ENCODE measurements at regions not wholly inside any gene's neighbourhood (a gene's known extent, or its start where the extent isn't known, plus 50 kb on each side); places are given as distances from the start of the nearest gene placed in this dataset.
A peak's percentile ranks its signal among the peaks of the same experiment; 100 is the strongest.

- TF ChIP-seq HMGXB4 (CRISPR knock-in tag; IDR thresholded peaks at IDR 0.05) (no peak), SOX15 (CRISPR knock-in tag; IDR thresholded peaks at IDR 0.05) (no peak), PREB (CRISPR knock-in tag; IDR thresholded peaks at IDR 0.05; ENCODE audit: borderline replicate concordance) (no peak), ZNF138 (CRISPR knock-in tag; conservative IDR thresholded peaks at IDR 0.05) (no peak), NFE2L1 (CRISPR knock-in tag; IDR thresholded peaks at IDR 0.05) (no peak), USF2 (CRISPR knock-in tag; IDR thresholded peaks at IDR 0.05) (no peak), SMAD4 (CRISPR knock-in tag; IDR thresholded peaks at IDR 0.05) (no peak), AFF4 (CRISPR knock-in tag; IDR thresholded peaks at IDR 0.05; ENCODE audit: borderline replicate concordance) (no peak), SMAD3 (CRISPR knock-in tag; IDR thresholded peaks at IDR 0.05; ENCODE audit: borderline replicate concordance) (no peak)
- TF ChIP-seq, protein P1, sequence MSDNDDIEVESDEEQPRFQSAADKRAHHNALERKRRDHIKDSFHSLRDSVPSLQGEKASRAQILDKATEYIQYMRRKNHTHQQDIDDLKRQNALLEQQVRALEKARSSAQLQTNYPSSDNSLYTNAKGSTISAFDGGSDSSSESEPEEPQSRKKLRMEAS (CRISPR knock-in tag; IDR thresholded peaks at IDR 0.05) = no peak
Observed at GRCh38 chr11:25958045-25958444, 373.9 kb upstream of the ANO3 start (continued).

DNA sequence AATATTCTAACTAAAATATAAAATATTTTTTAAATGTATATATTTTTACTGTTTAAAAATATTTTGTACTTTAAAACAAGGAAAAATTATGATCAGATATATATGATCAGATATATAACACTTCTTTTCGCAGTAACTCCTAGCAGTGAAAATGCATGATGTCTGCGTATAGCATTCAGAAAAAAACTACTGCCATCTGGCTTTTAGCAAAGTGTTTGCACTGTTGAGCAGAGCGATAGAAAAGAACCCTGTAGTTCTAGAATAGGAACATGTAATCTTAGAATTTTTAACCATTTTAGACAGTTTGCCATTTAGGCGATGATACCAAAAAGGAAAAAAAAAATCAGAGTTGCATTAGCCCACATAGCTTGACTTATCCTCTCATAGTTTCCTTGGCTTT lies 370.4 kb upstream of the ANO3 start:
- TF ChIP-seq MXD4 (CRISPR knock-in tag; IDR thresholded peaks at IDR 0.05; ENCODE audit: borderline replicate concordance) (no peak), GTF2I (CRISPR knock-in tag; conservative IDR thresholded peaks at IDR 0.05) (no peak), NR2C2 (CRISPR knock-in tag; IDR thresholded peaks at IDR 0.05) (no peak)
- peaks cover 12% of the 10 kb centered on the region for H3K4me1 Mint-ChIP-seq
- H3K9me3 Mint-ChIP-seq = no peaks in the 10 kb centered on the region
- ChIA-PET CTCF (no interaction called here), POLR2A (no interaction called here)
- H3K36me3 Mint-ChIP-seq = no peaks in the 10 kb centered on the region
- no peaks in the 10 kb centered on the region for H3K27me3 Mint-ChIP-seq (ENCODE audit: low read depth)
- H3K27ac Mint-ChIP-seq = no peak overlapping the region
- DNase-seq (ENCODE audit: low spot score) (no peak), ATAC-seq (no peak)
- no peak overlapping the region for H3K4me3 Mint-ChIP-seq

GRCh38 chr11:25970726-25971508 lies 361.0 kb upstream of the ANO3 start:
- no peak overlapping the region; the same call in 1 of the 2 replicates for H3K27ac Mint-ChIP-seq
- DNase-seq (ENCODE audit: low spot score) = no peak

More at GRCh38 chr11:25970726-25971508, 361.0 kb upstream of the ANO3 start:
- Mint-ChIP-seq H3K27me3 (ENCODE audit: low read depth) (no peaks in the 10 kb centered on the region), H3K4me1 (peaks cover 8% of the 10 kb centered on the region), H3K36me3 (peaks cover 6% of the 10 kb centered on the region; the same call in 1 of the 2 replicates), H3K9me3 (peaks cover 10% of the 10 kb centered on the region), H3K4me3 (no peak overlapping the region)
- TF ChIP-seq RORB (CRISPR knock-in tag; IDR thresholded peaks at IDR 0.05) = no peak
- TF ChIP-seq, protein P2, sequence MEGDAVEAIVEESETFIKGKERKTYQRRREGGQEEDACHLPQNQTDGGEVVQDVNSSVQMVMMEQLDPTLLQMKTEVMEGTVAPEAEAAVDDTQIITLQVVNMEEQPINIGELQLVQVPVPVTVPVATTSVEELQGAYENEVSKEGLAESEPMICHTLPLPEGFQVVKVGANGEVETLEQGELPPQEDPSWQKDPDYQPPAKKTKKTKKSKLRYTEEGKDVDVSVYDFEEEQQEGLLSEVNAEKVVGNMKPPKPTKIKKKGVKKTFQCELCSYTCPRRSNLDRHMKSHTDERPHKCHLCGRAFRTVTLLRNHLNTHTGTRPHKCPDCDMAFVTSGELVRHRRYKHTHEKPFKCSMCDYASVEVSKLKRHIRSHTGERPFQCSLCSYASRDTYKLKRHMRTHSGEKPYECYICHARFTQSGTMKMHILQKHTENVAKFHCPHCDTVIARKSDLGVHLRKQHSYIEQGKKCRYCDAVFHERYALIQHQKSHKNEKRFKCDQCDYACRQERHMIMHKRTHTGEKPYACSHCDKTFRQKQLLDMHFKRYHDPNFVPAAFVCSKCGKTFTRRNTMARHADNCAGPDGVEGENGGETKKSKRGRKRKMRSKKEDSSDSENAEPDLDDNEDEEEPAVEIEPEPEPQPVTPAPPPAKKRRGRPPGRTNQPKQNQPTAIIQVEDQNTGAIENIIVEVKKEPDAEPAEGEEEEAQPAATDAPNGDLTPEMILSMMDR (IDR thresholded peaks at IDR 0.05) = peak; percentile 34
- no peak for TF ChIP-seq FOXP1 (CRISPR knock-in tag; IDR thresholded peaks at IDR 0.05; ENCODE audit: borderline replicate concordance)
- TF ChIP-seq ZNF416 (CRISPR knock-in tag; IDR thresholded peaks at IDR 0.05) = no peak
- POLR2A ChIA-PET = no interaction called here
- CTCF ChIA-PET = no interaction called here
- peak; percentile 73 for ATAC-seq
